ENCODE measurements at regions not wholly inside any gene's neighbourhood (a gene's known extent, or its start where the extent isn't known, plus 50 kb on each side); places are given as distances from the start of the nearest gene placed in this dataset.

DNA sequence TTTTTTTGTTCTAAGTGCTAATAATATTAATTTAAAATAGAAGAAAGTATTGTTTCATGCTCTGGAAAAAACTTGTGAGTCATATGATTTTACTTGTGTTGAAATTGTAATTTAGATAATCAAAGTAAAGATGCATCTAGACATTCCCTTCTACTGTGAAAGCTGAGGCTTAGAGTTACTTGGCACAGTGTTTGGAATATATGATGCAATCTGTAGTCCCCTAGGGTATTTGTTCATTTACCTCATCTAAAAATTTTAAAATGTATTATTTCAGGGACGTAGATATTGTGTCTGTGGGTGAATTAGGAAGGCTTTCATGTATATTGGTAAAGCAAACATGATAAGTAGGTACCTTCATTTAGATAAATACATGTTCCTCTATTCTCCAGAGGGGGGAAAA is 793.5 kb upstream of the CNTN5 start:
- no peak for TF ChIP-seq POLR2A (IDR thresholded peaks at IDR 0.05)
- TF ChIP-seq, protein P1, sequence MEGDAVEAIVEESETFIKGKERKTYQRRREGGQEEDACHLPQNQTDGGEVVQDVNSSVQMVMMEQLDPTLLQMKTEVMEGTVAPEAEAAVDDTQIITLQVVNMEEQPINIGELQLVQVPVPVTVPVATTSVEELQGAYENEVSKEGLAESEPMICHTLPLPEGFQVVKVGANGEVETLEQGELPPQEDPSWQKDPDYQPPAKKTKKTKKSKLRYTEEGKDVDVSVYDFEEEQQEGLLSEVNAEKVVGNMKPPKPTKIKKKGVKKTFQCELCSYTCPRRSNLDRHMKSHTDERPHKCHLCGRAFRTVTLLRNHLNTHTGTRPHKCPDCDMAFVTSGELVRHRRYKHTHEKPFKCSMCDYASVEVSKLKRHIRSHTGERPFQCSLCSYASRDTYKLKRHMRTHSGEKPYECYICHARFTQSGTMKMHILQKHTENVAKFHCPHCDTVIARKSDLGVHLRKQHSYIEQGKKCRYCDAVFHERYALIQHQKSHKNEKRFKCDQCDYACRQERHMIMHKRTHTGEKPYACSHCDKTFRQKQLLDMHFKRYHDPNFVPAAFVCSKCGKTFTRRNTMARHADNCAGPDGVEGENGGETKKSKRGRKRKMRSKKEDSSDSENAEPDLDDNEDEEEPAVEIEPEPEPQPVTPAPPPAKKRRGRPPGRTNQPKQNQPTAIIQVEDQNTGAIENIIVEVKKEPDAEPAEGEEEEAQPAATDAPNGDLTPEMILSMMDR (IDR thresholded peaks at IDR 0.05) = no peak
